ENCODE measurements at regions not wholly inside any gene's neighbourhood (a gene's known extent, or its start where the extent isn't known, plus 50 kb on each side); places are given as distances from the start of the nearest gene placed in this dataset.
"Not testable (repeated sequence)": the region's sequence is repeated elsewhere in the genome, so short reads cannot be mapped to it uniquely, and the experiment has no call there.

DNA sequence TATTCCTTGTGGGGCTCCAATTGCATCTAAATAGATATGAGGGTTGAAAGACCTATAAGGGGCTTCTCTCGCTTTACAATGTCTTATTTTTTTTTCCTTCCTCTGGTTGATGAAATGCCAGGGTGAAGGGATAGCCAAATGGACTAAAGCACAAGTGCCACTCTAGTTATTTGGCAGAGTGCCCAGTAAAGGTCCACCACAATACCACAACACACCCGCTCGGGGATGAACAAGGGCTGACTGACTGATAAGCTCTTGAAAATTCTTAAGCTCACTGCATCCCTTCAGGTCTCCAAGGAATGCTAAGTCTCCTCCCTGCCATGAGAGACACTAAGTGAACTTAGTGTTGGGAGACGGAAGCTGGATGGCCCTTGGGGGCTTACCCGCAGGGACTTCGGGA, 121.0 kb upstream of the CCNG1 start:
- H3K4me1 ChIP-seq (ENCODE audit: control insufficient read depth, insufficient read depth, low read length); H3K27ac ChIP-seq (ENCODE audit: low read length); DNase-seq; H3K9me3 ChIP-seq (ENCODE audit: control insufficient read depth, low read length); H3K27me3 ChIP-seq (ENCODE audit: control insufficient read depth, insufficient read depth); ATAC-seq; intact Hi-C loops (cut with DNase I); H3K4me3 ChIP-seq (ENCODE audit: low read length): not testable (repeated sequence)
- 56% methylated on average over 6 of the region's 6 CpGs for WGBS

GRCh38 chr5:163318707-163319106, 118.7 kb upstream of the CCNG1 start:
- H3K4me1 ChIP-seq (ENCODE audit: control insufficient read depth, insufficient read depth, low read length): no peaks in the 10 kb centered on the region
- DNase-seq (no peak), ATAC-seq (no peak)
- intact Hi-C loops (cut with DNase I): no loop called here
- no peak overlapping the region for H3K4me3 ChIP-seq (ENCODE audit: low read length)
- no peak overlapping the region for H3K27ac ChIP-seq (ENCODE audit: low read length)
- no peaks in the 10 kb centered on the region for H3K9me3 ChIP-seq (ENCODE audit: control insufficient read depth, low read length)
- 88% methylated on average over 14 of the region's 14 CpGs for WGBS
- H3K27me3 ChIP-seq (ENCODE audit: control insufficient read depth, insufficient read depth): no peaks in the 10 kb centered on the region

DNA sequence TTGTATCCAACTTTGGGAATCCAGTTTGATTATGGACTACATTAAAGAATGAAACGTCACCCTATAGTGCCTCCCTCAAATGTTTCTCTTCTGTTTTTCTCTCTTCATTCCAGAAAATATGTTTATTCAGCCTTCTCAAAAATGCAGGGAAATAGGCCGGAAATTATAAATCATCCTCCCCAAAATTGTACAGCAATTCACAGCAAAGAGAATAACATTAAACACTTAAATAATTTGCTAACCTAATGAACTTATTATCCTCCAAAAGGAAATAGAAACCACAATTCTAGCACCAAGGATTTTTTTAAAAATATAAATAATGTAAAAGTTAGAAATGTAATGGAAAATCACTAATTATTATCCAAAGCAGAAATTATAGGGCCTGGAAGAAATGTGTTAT, 115.9 kb upstream of the CCNG1 start:
- no peaks in the 10 kb centered on the region for H3K27me3 ChIP-seq (ENCODE audit: control insufficient read depth, insufficient read depth)
- no peak overlapping the region for H3K4me3 ChIP-seq (ENCODE audit: low read length)
- no peak for ATAC-seq
- H3K27ac ChIP-seq (ENCODE audit: low read length): no peak overlapping the region
- intact Hi-C loops (cut with DNase I): no loop called here
- H3K4me1 ChIP-seq (ENCODE audit: control insufficient read depth, insufficient read depth, low read length): no peaks in the 10 kb centered on the region
- no peak for DNase-seq
- WGBS: 78% methylated on average over 2 of the region's 2 CpGs
- no peaks in the 10 kb centered on the region for H3K9me3 ChIP-seq (ENCODE audit: control insufficient read depth, low read length)

- Histone ChIP-seq H3K4me1 (ENCODE audit: control insufficient read depth, insufficient read depth, low read length) (no peaks in the 10 kb centered on the region), H3K4me3 (ENCODE audit: low read length) (no peak overlapping the region), H3K9me3 (ENCODE audit: control insufficient read depth, low read length) (no peaks in the 10 kb centered on the region), H3K27me3 (ENCODE audit: control insufficient read depth, insufficient read depth) (no peaks in the 10 kb centered on the region), H3K27ac (ENCODE audit: low read length) (no peak overlapping the region)
- no peak for ATAC-seq
- no peak for DNase-seq
- intact Hi-C loops (cut with DNase I): no loop called here
- WGBS: 65% methylated on average over 9 of the region's 9 CpGs
Observed at GRCh38 chr5:163330723-163331668, 106.4 kb upstream of the CCNG1 start.

GRCh38 chr5:163336074-163336473, 101.3 kb upstream of the CCNG1 start:
- intact Hi-C loops (cut with DNase I); ATAC-seq; H3K27me3 ChIP-seq (ENCODE audit: control insufficient read depth, insufficient read depth); H3K9me3 ChIP-seq (ENCODE audit: control insufficient read depth, low read length); H3K4me3 ChIP-seq (ENCODE audit: low read length); H3K27ac ChIP-seq (ENCODE audit: low read length); DNase-seq; H3K4me1 ChIP-seq (ENCODE audit: control insufficient read depth, insufficient read depth, low read length): not testable (repeated sequence)
- WGBS: 73% methylated on average over 5 of the region's 5 CpGs

GRCh38 chr5:163339148-163339547, 98.2 kb upstream of the CCNG1 start:
- DNase-seq: no peak

GRCh38 chr5:163340378-163340777, 97.0 kb upstream of the CCNG1 start:
- H3K9me3 ChIP-seq (ENCODE audit: control insufficient read depth, low read length); H3K27me3 ChIP-seq (ENCODE audit: control insufficient read depth, insufficient read depth); H3K27ac ChIP-seq (ENCODE audit: low read length); intact Hi-C loops (cut with DNase I); H3K4me1 ChIP-seq (ENCODE audit: control insufficient read depth, insufficient read depth, low read length); H3K4me3 ChIP-seq (ENCODE audit: low read length); ATAC-seq; DNase-seq: not testable (repeated sequence)
- WGBS: 96% methylated on average over 6 of the region's 6 CpGs

More at GRCh38 chr5:163339148-163339547, 98.2 kb upstream of the CCNG1 start:
- no peak for ATAC-seq
- intact Hi-C loops (cut with DNase I): no loop called here
- no peaks in the 10 kb centered on the region for H3K27me3 ChIP-seq (ENCODE audit: control insufficient read depth, insufficient read depth)
- no peaks in the 10 kb centered on the region for H3K9me3 ChIP-seq (ENCODE audit: control insufficient read depth, low read length)
- no peak overlapping the region for H3K4me3 ChIP-seq (ENCODE audit: low read length)
- no peaks in the 10 kb centered on the region for H3K4me1 ChIP-seq (ENCODE audit: control insufficient read depth, insufficient read depth, low read length)
- 57% methylated on average over 3 of the region's 3 CpGs for WGBS
- H3K27ac ChIP-seq (ENCODE audit: low read length): no peak overlapping the region

DNA sequence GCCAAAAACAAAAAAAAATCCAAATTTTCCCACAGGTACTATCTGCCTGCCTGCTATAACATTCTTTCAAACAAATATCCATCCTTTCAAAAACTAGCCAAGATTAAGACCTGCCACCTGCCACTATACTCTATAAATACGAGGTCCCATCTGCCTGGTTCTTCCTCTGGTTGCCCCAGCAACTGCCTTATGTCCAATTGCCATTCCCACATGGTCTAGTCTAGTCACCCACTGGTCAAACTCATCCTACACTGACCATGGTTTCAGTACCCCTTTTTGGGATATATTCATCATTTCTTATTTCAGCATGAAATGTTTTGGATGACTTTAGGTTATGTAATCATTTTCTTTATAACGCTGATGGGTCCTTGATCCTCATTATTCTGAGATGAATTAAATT, 95.1 kb upstream of the CCNG1 start:
- WGBS: 78% methylated on average over 2 of the region's 2 CpGs

GRCh38 chr5:163345216-163345615, 92.2 kb upstream of the CCNG1 start:
- H3K4me1 ChIP-seq (ENCODE audit: control insufficient read depth, insufficient read depth, low read length): no peaks in the 10 kb centered on the region
- no peaks in the 10 kb centered on the region for H3K27me3 ChIP-seq (ENCODE audit: control insufficient read depth, insufficient read depth)
- WGBS: 28% methylated on average over 3 of the region's 3 CpGs
- no peak overlapping the region for H3K4me3 ChIP-seq (ENCODE audit: low read length)
- DNase-seq: no peak
- no peak overlapping the region for H3K27ac ChIP-seq (ENCODE audit: low read length)
- no peak for ATAC-seq
- no peaks in the 10 kb centered on the region for H3K9me3 ChIP-seq (ENCODE audit: control insufficient read depth, low read length)
- intact Hi-C loops (cut with DNase I): loop anchor here in 1 of 4 donors (5.0 kb wide), 1 partner anchor 1803 kb away; no protein-coding TSS in a partner anchor

More for the DNA sequence above, 95.1 kb upstream of the CCNG1 start:
- Histone ChIP-seq H3K27me3 (ENCODE audit: control insufficient read depth, insufficient read depth) (no peaks in the 10 kb centered on the region), H3K9me3 (ENCODE audit: control insufficient read depth, low read length) (no peaks in the 10 kb centered on the region), H3K4me1 (ENCODE audit: control insufficient read depth, insufficient read depth, low read length) (no peaks in the 10 kb centered on the region), H3K4me3 (ENCODE audit: low read length) (no peak overlapping the region), H3K27ac (ENCODE audit: low read length) (no peak overlapping the region)
- intact Hi-C loops (cut with DNase I): no loop called here
- ATAC-seq (no peak), DNase-seq (no peak)

GRCh38 chr5:163347671-163348070, 89.7 kb upstream of the CCNG1 start:
- ATAC-seq: no peak
- Histone ChIP-seq H3K9me3 (ENCODE audit: control insufficient read depth, low read length) (no peaks in the 10 kb centered on the region), H3K4me3 (ENCODE audit: low read length) (no peak overlapping the region), H3K27me3 (ENCODE audit: control insufficient read depth, insufficient read depth) (no peaks in the 10 kb centered on the region), H3K27ac (ENCODE audit: low read length) (no peak overlapping the region), H3K4me1 (ENCODE audit: control insufficient read depth, insufficient read depth, low read length) (no peaks in the 10 kb centered on the region)
- 1% methylated on average over 2 of the region's 2 CpGs for WGBS
- peak in 1 of 3 donors; percentile 22 for DNase-seq
- intact Hi-C loops (cut with DNase I): loop anchor here in 1 of 4 donors (5.0 kb wide), 1 partner anchor 1805 kb away; no protein-coding TSS in a partner anchor

DNA sequence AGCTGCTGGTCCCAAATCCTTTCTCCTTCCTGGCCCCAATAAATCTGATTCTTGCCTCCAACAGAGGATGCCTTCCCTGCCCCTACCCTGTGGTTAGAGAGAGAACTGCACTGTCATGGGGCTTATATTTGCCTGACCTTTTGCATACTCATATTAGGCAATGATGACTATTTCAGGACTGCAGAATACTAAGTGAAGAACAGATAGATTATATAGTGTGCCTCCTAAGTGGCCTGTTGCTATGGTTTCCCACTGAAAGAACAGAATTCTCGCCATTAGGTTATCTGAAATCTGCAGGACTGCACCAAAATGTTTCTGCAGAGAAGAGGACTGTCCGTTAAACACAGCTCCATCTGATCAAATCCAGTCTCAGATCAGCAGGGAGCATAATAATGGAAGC, 87.3 kb upstream of the CCNG1 start:
- DNase-seq (no peak), ATAC-seq (no peak)
- Histone ChIP-seq H3K4me3 (ENCODE audit: low read length) (no peak overlapping the region), H3K9me3 (ENCODE audit: control insufficient read depth, low read length) (no peaks in the 10 kb centered on the region), H3K27ac (ENCODE audit: low read length) (no peak overlapping the region), H3K4me1 (ENCODE audit: control insufficient read depth, insufficient read depth, low read length) (no peaks in the 10 kb centered on the region), H3K27me3 (ENCODE audit: control insufficient read depth, insufficient read depth) (no peaks in the 10 kb centered on the region)
- intact Hi-C loops (cut with DNase I): no loop called here
- WGBS: 40% methylated on average over 2 of the region's 2 CpGs
